NB4 (cell line): ENCODE measurements at regions not wholly inside any gene's neighbourhood (a gene's known extent, or its start where the extent isn't known, plus 50 kb on each side); places are given as distances from the start of the nearest gene placed in this dataset.

ENCODE experiments used
- MAX ChIP-seq: IDR thresholded peaks from 2 replicates; pipeline ENCODE4 v1.6.1; 2011; ENCODE audit warnings: low read depth, low read length
- POLR2A ChIP-seq: IDR thresholded peaks from 2 replicates; pipeline ENCODE4 v1.6.1; 2011; ENCODE audit warnings: mild to moderate bottlenecking; ENCODE audit not compliant: insufficient read length; ENCODE audit errors: extremely low read depth
- TF ChIP-seq, protein P1 (sequence below): IDR thresholded peaks from one replicate; pipeline ENCODE4 v1.5.1; 2012; ENCODE audit warnings: low read depth, low read length

- TF ChIP-seq, protein P1, sequence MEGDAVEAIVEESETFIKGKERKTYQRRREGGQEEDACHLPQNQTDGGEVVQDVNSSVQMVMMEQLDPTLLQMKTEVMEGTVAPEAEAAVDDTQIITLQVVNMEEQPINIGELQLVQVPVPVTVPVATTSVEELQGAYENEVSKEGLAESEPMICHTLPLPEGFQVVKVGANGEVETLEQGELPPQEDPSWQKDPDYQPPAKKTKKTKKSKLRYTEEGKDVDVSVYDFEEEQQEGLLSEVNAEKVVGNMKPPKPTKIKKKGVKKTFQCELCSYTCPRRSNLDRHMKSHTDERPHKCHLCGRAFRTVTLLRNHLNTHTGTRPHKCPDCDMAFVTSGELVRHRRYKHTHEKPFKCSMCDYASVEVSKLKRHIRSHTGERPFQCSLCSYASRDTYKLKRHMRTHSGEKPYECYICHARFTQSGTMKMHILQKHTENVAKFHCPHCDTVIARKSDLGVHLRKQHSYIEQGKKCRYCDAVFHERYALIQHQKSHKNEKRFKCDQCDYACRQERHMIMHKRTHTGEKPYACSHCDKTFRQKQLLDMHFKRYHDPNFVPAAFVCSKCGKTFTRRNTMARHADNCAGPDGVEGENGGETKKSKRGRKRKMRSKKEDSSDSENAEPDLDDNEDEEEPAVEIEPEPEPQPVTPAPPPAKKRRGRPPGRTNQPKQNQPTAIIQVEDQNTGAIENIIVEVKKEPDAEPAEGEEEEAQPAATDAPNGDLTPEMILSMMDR, result no peak
- no peak for TF ChIP-seq MAX
- TF ChIP-seq POLR2A, result no peak
Observed at GRCh38 chr4:124947622-124948265, 235.2 kb upstream of the ANKRD50 start.
